ENCODE measurements at regions not wholly inside any gene's neighbourhood (a gene's known extent, or its start where the extent isn't known, plus 50 kb on each side); places are given as distances from the start of the nearest gene placed in this dataset.
A peak's percentile ranks its signal among the peaks of the same experiment; 100 is the strongest.

DNA sequence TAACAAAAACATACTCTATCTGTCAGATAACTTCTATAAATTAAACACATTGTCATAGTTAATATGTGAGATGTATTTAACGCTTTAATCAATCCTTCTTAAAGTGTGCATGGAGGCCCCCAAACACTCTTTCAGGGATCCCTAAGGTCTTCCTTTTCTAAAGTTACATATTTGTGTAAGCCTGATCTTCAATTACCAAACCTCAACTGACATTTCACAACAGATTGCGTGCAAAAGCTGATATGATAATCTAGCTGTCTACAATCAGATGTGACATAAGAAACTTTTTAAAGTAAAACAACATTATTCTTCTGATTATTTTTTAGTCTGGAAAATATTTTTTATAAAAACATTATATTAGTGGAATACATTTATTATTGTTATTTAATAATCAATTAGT is 1850.4 kb downstream of the OLFM4 start:
- DNase-seq, result no peak
- H2AFZ ChIP-seq (ENCODE audit: insufficient read depth, low read length, poor library complexity), result no peak overlapping the region
- H3K4me1 ChIP-seq (ENCODE audit: control insufficient read depth in 1 of 2, insufficient read depth in 2 of 2, low read length in 2 of 2), result no peaks in the 10 kb centered on the region
- no peak overlapping the region for H4K8ac ChIP-seq (ENCODE audit: low read depth, low read length)
- H2BK12ac ChIP-seq (ENCODE audit: low read length), result no peak overlapping the region
- H3K27me3 ChIP-seq (ENCODE audit: insufficient read depth, low read length), result no peaks in the 10 kb centered on the region
- no peaks in the 10 kb centered on the region for H3K79me2 ChIP-seq (ENCODE audit: control insufficient read depth, insufficient read depth, low read length, poor library complexity)
- no peak overlapping the region for H3K4me3 ChIP-seq (ENCODE audit: low read depth, low read length)
- no peak overlapping the region for H4K12ac ChIP-seq (ENCODE audit: low read depth, low read length)
- H3K9ac ChIP-seq (ENCODE audit: low read length), result no peak overlapping the region
- no peak overlapping the region for H2BK5ac ChIP-seq (ENCODE audit: low read depth, low read length, poor library complexity)
- H2BK120ac ChIP-seq (ENCODE audit: insufficient read depth, low read length, poor library complexity), result no peak overlapping the region
- H4K91ac ChIP-seq (ENCODE audit: low read depth, low read length), result no peak overlapping the region
- no peak overlapping the region for H3K18ac ChIP-seq (ENCODE audit: low read length)
- no peaks in the 10 kb centered on the region for H3K9me3 ChIP-seq (ENCODE audit: insufficient read depth, low read depth, low read length)
- no peak overlapping the region for H2AK5ac ChIP-seq (ENCODE audit: low read length)
- no peak overlapping the region for H3K4me2 ChIP-seq (ENCODE audit: low read length)
- no peak overlapping the region for H3K4ac ChIP-seq (ENCODE audit: low read depth, low read length)
- H3K27ac ChIP-seq (ENCODE audit: low read depth, low read length), result no peak overlapping the region
- no peak overlapping the region for H3K14ac ChIP-seq (ENCODE audit: low read length)
- H3K36me3 ChIP-seq (ENCODE audit: control insufficient read depth in 1 of 2, insufficient read depth in 2 of 2, low read length in 2 of 2), result peaks cover 0 to 3% of the 10 kb centered on the region in 2 experiments
- WGBS (ENCODE audit: extremely low coverage, insufficient coverage, insufficient read length), result no CpG with 5 or more reads among the region's 2 CpGs
- H3K79me1 ChIP-seq (ENCODE audit: low read length), result no peaks in the 10 kb centered on the region
- H3K23ac ChIP-seq (ENCODE audit: low read length), result no peak overlapping the region

DNA sequence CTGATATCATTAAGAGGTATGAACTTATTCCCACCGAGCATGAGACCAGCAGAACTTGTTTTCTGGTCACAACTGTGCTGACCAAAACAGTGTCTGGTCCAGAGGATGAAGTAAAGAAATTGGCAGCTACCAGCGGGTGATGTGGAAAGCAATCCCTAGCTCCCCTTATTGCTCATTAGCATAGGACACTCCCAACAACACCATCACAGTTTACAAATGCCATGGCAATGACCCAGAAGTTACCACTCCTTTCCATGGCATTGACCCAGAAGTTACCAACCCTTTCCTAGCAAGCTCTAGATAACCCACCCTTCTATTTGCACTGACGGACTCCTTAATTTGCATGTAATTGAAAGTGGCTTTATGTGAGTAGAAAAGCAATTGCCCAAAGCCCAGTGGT is 1856.1 kb downstream of the OLFM4 start:
- Histone ChIP-seq H3K27ac (ENCODE audit: low read depth, low read length) (no peak overlapping the region), H3K9ac (ENCODE audit: low read length) (no peak overlapping the region), H3K4me2 (ENCODE audit: low read length) (no peak overlapping the region), H2BK5ac (ENCODE audit: low read depth, low read length, poor library complexity) (no peak overlapping the region), H3K36me3 (ENCODE audit: control insufficient read depth in 1 of 2, insufficient read depth in 2 of 2, low read length in 2 of 2) (peaks cover 0 to 3% of the 10 kb centered on the region in 2 experiments), H3K79me1 (ENCODE audit: low read length) (peaks cover 2% of the 10 kb centered on the region), H2AK5ac (ENCODE audit: low read length) (no peak overlapping the region), H3K23ac (ENCODE audit: low read length) (no peak overlapping the region), H3K4ac (ENCODE audit: low read depth, low read length) (no peak overlapping the region), H3K4me1 (ENCODE audit: control insufficient read depth in 1 of 2, insufficient read depth in 2 of 2, low read length in 2 of 2) (no peaks in the 10 kb centered on the region), H3K79me2 (ENCODE audit: control insufficient read depth, insufficient read depth, low read length, poor library complexity) (no peaks in the 10 kb centered on the region), H4K12ac (ENCODE audit: low read depth, low read length) (no peak overlapping the region), H4K8ac (ENCODE audit: low read depth, low read length) (no peak overlapping the region), H2BK12ac (ENCODE audit: low read length) (peak overlapping the region; percentile 49), H3K9me3 (ENCODE audit: insufficient read depth, low read depth, low read length) (no peaks in the 10 kb centered on the region), H3K14ac (ENCODE audit: low read length) (no peak overlapping the region), H3K18ac (ENCODE audit: low read length) (no peak overlapping the region), H2BK120ac (ENCODE audit: insufficient read depth, low read length, poor library complexity) (no peak overlapping the region), H2AFZ (ENCODE audit: insufficient read depth, low read length, poor library complexity) (no peak overlapping the region), H3K4me3 (ENCODE audit: low read depth, low read length) (no peak overlapping the region), H4K91ac (ENCODE audit: low read depth, low read length) (no peak overlapping the region), H3K27me3 (ENCODE audit: insufficient read depth, low read length) (no peaks in the 10 kb centered on the region)
- no peak for DNase-seq
- WGBS (ENCODE audit: extremely low coverage, insufficient coverage, insufficient read length), result no CpG with 5 or more reads among the region's 3 CpGs

DNA sequence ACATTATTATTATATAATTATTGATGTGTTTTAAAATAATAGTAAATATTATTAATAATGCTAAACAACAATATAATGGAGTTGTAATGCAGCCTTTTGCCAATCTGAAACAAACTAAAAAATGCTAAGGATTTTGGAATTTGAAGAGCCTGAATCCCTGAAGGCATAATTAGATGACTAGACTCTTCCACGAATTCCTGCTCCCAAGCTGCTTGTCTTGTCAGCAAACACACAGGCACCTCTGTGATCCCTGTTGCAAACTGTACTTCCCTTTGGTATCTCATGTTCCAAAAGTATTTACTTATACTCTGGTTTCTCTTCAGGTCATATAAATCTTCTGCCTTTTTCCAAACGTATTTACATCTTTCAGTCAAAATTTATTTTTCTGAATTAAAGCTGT is 1862.4 kb downstream of the OLFM4 start:
- Histone ChIP-seq H4K91ac (ENCODE audit: low read depth, low read length) (no peak overlapping the region), H3K27ac (ENCODE audit: low read depth, low read length) (peak overlapping the region; percentile 97), H3K4me1 (ENCODE audit: control insufficient read depth in 1 of 2, insufficient read depth in 2 of 2, low read length in 2 of 2) (peaks cover 0 to 3% of the 10 kb centered on the region in 2 experiments), H4K12ac (ENCODE audit: low read depth, low read length) (no peak overlapping the region), H3K36me3 (ENCODE audit: control insufficient read depth in 1 of 2, insufficient read depth in 2 of 2, low read length in 2 of 2) (no peaks in the 10 kb centered on the region), H3K4ac (ENCODE audit: low read depth, low read length) (no peak overlapping the region), H3K27me3 (ENCODE audit: insufficient read depth, low read length) (no peaks in the 10 kb centered on the region), H3K18ac (ENCODE audit: low read length) (no peak overlapping the region), H3K79me1 (ENCODE audit: low read length) (peaks cover 9% of the 10 kb centered on the region), H2BK5ac (ENCODE audit: low read depth, low read length, poor library complexity) (no peak overlapping the region), H3K9me3 (ENCODE audit: insufficient read depth, low read depth, low read length) (no peaks in the 10 kb centered on the region), H3K23ac (ENCODE audit: low read length) (no peak overlapping the region), H4K8ac (ENCODE audit: low read depth, low read length) (no peak overlapping the region), H2BK12ac (ENCODE audit: low read length) (no peak overlapping the region), H3K4me3 (ENCODE audit: low read depth, low read length) (no peak overlapping the region), H3K4me2 (ENCODE audit: low read length) (no peak overlapping the region), H2BK120ac (ENCODE audit: insufficient read depth, low read length, poor library complexity) (no peak overlapping the region), H2AFZ (ENCODE audit: insufficient read depth, low read length, poor library complexity) (no peak overlapping the region), H3K9ac (ENCODE audit: low read length) (no peak overlapping the region), H2AK5ac (ENCODE audit: low read length) (no peak overlapping the region), H3K79me2 (ENCODE audit: control insufficient read depth, insufficient read depth, low read length, poor library complexity) (no peaks in the 10 kb centered on the region), H3K14ac (ENCODE audit: low read length) (no peak overlapping the region)
- no CpG with 5 or more reads among the region's 2 CpGs for WGBS (ENCODE audit: extremely low coverage, insufficient coverage, insufficient read length)
- DNase-seq, result peak; percentile 43 to 84

DNA sequence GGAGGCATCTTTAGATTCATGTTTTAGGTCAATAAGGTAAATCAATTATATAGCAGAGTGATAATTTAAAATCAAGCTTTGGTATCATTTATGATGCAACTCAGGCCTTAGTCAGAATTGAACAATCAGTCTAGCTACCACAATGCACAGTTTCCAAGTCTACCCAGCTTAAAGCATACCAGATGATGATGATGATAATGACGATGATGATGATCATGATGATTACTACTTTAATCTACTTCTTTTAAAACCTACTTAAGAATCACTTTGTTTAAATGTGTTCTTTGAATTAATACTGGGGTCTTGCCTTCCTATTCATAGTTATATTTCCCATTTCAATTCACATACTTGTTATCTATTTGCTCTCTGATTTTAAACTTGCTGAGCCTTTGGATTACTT is 1872.7 kb downstream of the OLFM4 start:
- no peak overlapping the region for H3K27ac ChIP-seq (ENCODE audit: low read depth, low read length)
- no peak overlapping the region for H2AK5ac ChIP-seq (ENCODE audit: low read length)
- H4K12ac ChIP-seq (ENCODE audit: low read depth, low read length), result no peak overlapping the region
- H3K18ac ChIP-seq (ENCODE audit: low read length), result no peak overlapping the region
- no peak overlapping the region for H3K4me2 ChIP-seq (ENCODE audit: low read length)
- no peak for DNase-seq
- no peak overlapping the region for H3K4me3 ChIP-seq (ENCODE audit: low read depth, low read length)
- no peak overlapping the region for H2BK5ac ChIP-seq (ENCODE audit: low read depth, low read length, poor library complexity)
- no peak overlapping the region for H2BK120ac ChIP-seq (ENCODE audit: insufficient read depth, low read length, poor library complexity)
- no peak overlapping the region for H2BK12ac ChIP-seq (ENCODE audit: low read length)
- H3K79me1 ChIP-seq (ENCODE audit: low read length), result peaks cover 2% of the 10 kb centered on the region
- H3K27me3 ChIP-seq (ENCODE audit: insufficient read depth, low read length), result no peaks in the 10 kb centered on the region
- WGBS (ENCODE audit: extremely low coverage, insufficient coverage, insufficient read length), result no CpG with 5 or more reads among the region's 1 CpG
- no peaks in the 10 kb centered on the region for H3K4me1 ChIP-seq (ENCODE audit: control insufficient read depth in 1 of 2, insufficient read depth in 2 of 2, low read length in 2 of 2)
- no peak overlapping the region for H4K91ac ChIP-seq (ENCODE audit: low read depth, low read length)
- no peak overlapping the region for H2AFZ ChIP-seq (ENCODE audit: insufficient read depth, low read length, poor library complexity)
- H3K14ac ChIP-seq (ENCODE audit: low read length), result no peak overlapping the region
- H3K23ac ChIP-seq (ENCODE audit: low read length), result no peak overlapping the region
- no peak overlapping the region for H4K8ac ChIP-seq (ENCODE audit: low read depth, low read length)
- no peak overlapping the region for H3K4ac ChIP-seq (ENCODE audit: low read depth, low read length)
- H3K9ac ChIP-seq (ENCODE audit: low read length), result no peak overlapping the region
- no peaks in the 10 kb centered on the region for H3K79me2 ChIP-seq (ENCODE audit: control insufficient read depth, insufficient read depth, low read length, poor library complexity)
- no peaks in the 10 kb centered on the region for H3K36me3 ChIP-seq (ENCODE audit: control insufficient read depth in 1 of 2, insufficient read depth in 2 of 2, low read length in 2 of 2)
- H3K9me3 ChIP-seq (ENCODE audit: insufficient read depth, low read depth, low read length), result no peaks in the 10 kb centered on the region
